Tibial nerve (tissue), 4 donors: ENCODE measurements at regions not wholly inside any gene's neighbourhood (a gene's known extent, or its start where the extent isn't known, plus 50 kb on each side); places are given as distances from the start of the nearest gene placed in this dataset.

ENCODE experiments used
- CTCF ChIP-seq, 5 experiments: fragments of 200-600 bp in 3 of 5; fragments of 450-650 bp in 2 of 5; sonication (generic) in 3 of 5; IDR thresholded peaks; one replicate each; pipeline ENCODE4 v1.5.1; 2016 to 2019; ENCODE audit warnings: antibody characterized with exemption in 5 of 5, mild to moderate bottlenecking in 3 of 5, moderate library complexity in 2 of 5
- EP300 ChIP-seq, 2 donors: sonication (generic); formaldehyde crosslinking; IDR thresholded peaks; one replicate each; pipeline ENCODE4 v1.6.1; 2017; ENCODE audit warnings: antibody characterized with exemption in 2 of 2, mild to moderate bottlenecking in 1 of 2
- POLR2A ChIP-seq, 2 donors: fragments of 450-650 bp; IDR thresholded peaks; one replicate each; pipeline ENCODE4 v1.6.1; 2017; ENCODE audit warnings: antibody characterized with exemption in 2 of 2, mild to moderate bottlenecking in 2 of 2, moderate library complexity in 2 of 2

DNA sequence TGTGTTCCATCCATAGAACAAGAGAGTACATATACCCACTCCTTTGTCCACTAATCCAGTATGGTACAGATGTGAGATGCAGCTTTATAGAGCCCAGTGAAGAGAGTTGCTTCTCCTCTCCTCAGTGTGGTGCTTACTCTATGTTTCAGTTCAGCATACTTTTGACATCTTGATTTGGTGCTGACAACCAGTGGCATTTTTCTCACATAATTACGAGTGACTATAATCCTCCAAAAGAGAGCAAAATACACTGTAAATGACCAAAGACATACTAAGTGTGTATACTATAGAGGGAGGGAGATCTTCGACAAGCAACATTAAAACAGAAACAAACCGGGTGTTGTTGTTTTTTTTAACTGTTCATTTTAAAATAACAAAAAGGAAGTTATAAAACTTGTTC, 191.5 kb downstream of the KLHL28 start:
- no peak for TF ChIP-seq CTCF (IDR thresholded peaks at IDR 0.05)
- TF ChIP-seq POLR2A (IDR thresholded peaks at IDR 0.05): no peak
- TF ChIP-seq EP300 (IDR thresholded peaks at IDR 0.05): no peak
